Esophagus squamous epithelium (tissue), 5 donors: ENCODE measurements at regions not wholly inside any gene's neighbourhood (a gene's known extent, or its start where the extent isn't known, plus 50 kb on each side); places are given as distances from the start of the nearest gene placed in this dataset.

Source experiments
- DNase-seq: peaks from one replicate; lab custom pipeline; 2025; lab: John Stamatoyannopoulos, UW
- H3K27ac ChIP-seq, 4 donors: fragments of 200-600 bp; sonication (generic); one replicate each; pipeline ENCODE4 v1.5.1; 2016 to 2019; ENCODE audit warnings: mild to moderate bottlenecking in 1 of 4
- H3K27me3 ChIP-seq, 4 donors: fragments of 200-600 bp; sonication (generic); 1 replicate in 3 of 4; 2 replicates in 1 of 4; pipeline versions ENCODE4 v1.5.1 to v1.6.0; 2017 to 2021; ENCODE audit warnings: antibody characterized with exemption in 1 of 4
- H3K36me3 ChIP-seq, 3 donors: fragments of 200-600 bp; sonication (generic); one replicate each; pipeline ENCODE4 v1.5.1; 2016 to 2019
- H3K4me1 ChIP-seq, 3 donors: fragments of 200-600 bp; sonication (generic); one replicate each; pipeline ENCODE4 v1.5.1; 2017 to 2019
- H3K4me3 ChIP-seq, 4 donors: fragments of 200-600 bp; sonication (generic); 1 replicate in 3 of 4; 2 replicates in 1 of 4; pipeline ENCODE4 v1.5.1; 2016 to 2019; ENCODE audit warnings: mild to moderate bottlenecking in 2 of 4, moderate library complexity in 1 of 4
- H3K9me3 ChIP-seq, 3 donors: fragments of 200-600 bp; sonication (generic); one replicate each; pipeline ENCODE4 v1.5.1; 2016 to 2019
- CTCF ChIP-seq, 6 experiments: fragments of 450-650 bp in 4 of 6; fragments of 200-600 bp in 2 of 6; sonication (generic) in 2 of 6; IDR thresholded peaks; one replicate each; pipeline ENCODE4 v1.5.1; 2016 to 2019; ENCODE audit warnings: antibody characterized with exemption in 6 of 6, mild to moderate bottlenecking in 4 of 6, moderate library complexity in 4 of 6
- POLR2A ChIP-seq, 4 donors: fragments of 450-650 bp; IDR thresholded peaks; one replicate each; pipeline ENCODE4 v1.6.1; 2017; ENCODE audit warnings: antibody characterized with exemption in 4 of 4, mild to moderate bottlenecking in 4 of 4, moderate library complexity in 3 of 4
- WGBS, 2 donors: methylation state at CpG; one replicate each; pipeline ENCODE4 v1.1.5; 2018; 5-methylcytosine and 5-hydroxymethylcytosine counted together
- intact Hi-C: fragments of 100-400 bp; cut with DNase I; formaldehyde crosslinking; loops from one replicate; pipeline ENCODE4 v1.15.0; 2022
- donor health status: DM: yes; HTN: yes; CAD: no.

- no peak overlapping the region for H3K4me3 ChIP-seq
- WGBS, 2 donors = 91 to 92% methylated on average over 4 of the region's 4 CpGs
- no peak overlapping the region for H3K27ac ChIP-seq
- DNase-seq = no peak
- H3K4me1 ChIP-seq = no peaks in the 10 kb centered on the region
- no peaks in the 10 kb centered on the region for H3K27me3 ChIP-seq
- no peaks in the 10 kb centered on the region for H3K9me3 ChIP-seq
- TF ChIP-seq CTCF (IDR thresholded peaks at IDR 0.05) (no peak), POLR2A (IDR thresholded peaks at IDR 0.05) (no peak)
- H3K36me3 ChIP-seq = no peaks in the 10 kb centered on the region
- intact Hi-C loops = no loop called here
These were observed 84.1 kb upstream of the HNRNPU start for GRCh38 chr1:244948416-244948815.

GRCh38 chr1:244945109-244945671, 80.8 kb upstream of the HNRNPU start:
- Histone ChIP-seq H3K4me3 (no peak overlapping the region), H3K27ac (no peak overlapping the region), H3K36me3 (no peaks in the 10 kb centered on the region), H3K27me3 (no peaks in the 10 kb centered on the region), H3K9me3 (no peaks in the 10 kb centered on the region), H3K4me1 (no peaks in the 10 kb centered on the region)
- DNase-seq = no peak
- 68 to 72% methylated on average over 3 of the region's 3 CpGs for WGBS, 2 donors
- intact Hi-C loops = no loop called here
- no peak for TF ChIP-seq POLR2A (IDR thresholded peaks at IDR 0.05)
- TF ChIP-seq CTCF (IDR thresholded peaks at IDR 0.05) = no peak

GRCh38 chr1:244941121-244941520, 76.8 kb upstream of the HNRNPU start:
- no peak overlapping the region for H3K4me3 ChIP-seq
- H3K4me1 ChIP-seq = no peaks in the 10 kb centered on the region
- no peak for TF ChIP-seq POLR2A (IDR thresholded peaks at IDR 0.05)
- TF ChIP-seq CTCF (IDR thresholded peaks at IDR 0.05) = no peak
- H3K27ac ChIP-seq = no peak overlapping the region
- H3K9me3 ChIP-seq = no peaks in the 10 kb centered on the region
- no peaks in the 10 kb centered on the region for H3K27me3 ChIP-seq
- no peaks in the 10 kb centered on the region for H3K36me3 ChIP-seq
- 84 to 87% methylated on average over 10 to 11 of the region's 13 CpGs for WGBS, 2 donors
- DNase-seq = no peak
- intact Hi-C loops = no loop called here

- DNase-seq = no peak
- TF ChIP-seq CTCF (IDR thresholded peaks at IDR 0.05) (no peak), POLR2A (IDR thresholded peaks at IDR 0.05) (no peak)
- no peak overlapping the region for H3K27ac ChIP-seq
- no peaks in the 10 kb centered on the region for H3K4me1 ChIP-seq
- no peaks in the 10 kb centered on the region for H3K27me3 ChIP-seq
- intact Hi-C loops = no loop called here
- no peaks in the 10 kb centered on the region for H3K36me3 ChIP-seq
- no peak overlapping the region for H3K4me3 ChIP-seq
- no peaks in the 10 kb centered on the region for H3K9me3 ChIP-seq
These were observed 72.8 kb upstream of the HNRNPU start for GRCh38 chr1:244937099-244937498.

GRCh38 chr1:244920911-244921761, 56.8 kb upstream of the HNRNPU start:
- WGBS, 2 donors = 57 to 59% methylated on average over 4 of the region's 4 CpGs
- no peak for TF ChIP-seq POLR2A (IDR thresholded peaks at IDR 0.05)
- Histone ChIP-seq H3K27me3 (no peaks in the 10 kb centered on the region), H3K4me1 (peaks cover 0 to 16% (median 5%) of the 10 kb centered on the region in 3 donors), H3K4me3 (no peak overlapping the region), H3K9me3 (no peaks in the 10 kb centered on the region), H3K36me3 (no peaks in the 10 kb centered on the region), H3K27ac (no peak overlapping the region)
- intact Hi-C loops = no loop called here
- DNase-seq = no peak
